CD4-positive, alpha-beta T cell treated with Interleukin-6 for 4 hours (primary cell): ENCODE measurements at regions not wholly inside any gene's neighbourhood (a gene's known extent, or its start where the extent isn't known, plus 50 kb on each side); places are given as distances from the start of the nearest gene placed in this dataset.
"Not testable (repeated sequence)": the region's sequence is repeated elsewhere in the genome, so short reads cannot be mapped to it uniquely, and the experiment has no call there.

Source experiments
- DNase-seq: peaks from one replicate; pipeline ENCODE4 v3.0.0-alpha.2; 2020; ENCODE audit warnings: mixed read lengths

DNA sequence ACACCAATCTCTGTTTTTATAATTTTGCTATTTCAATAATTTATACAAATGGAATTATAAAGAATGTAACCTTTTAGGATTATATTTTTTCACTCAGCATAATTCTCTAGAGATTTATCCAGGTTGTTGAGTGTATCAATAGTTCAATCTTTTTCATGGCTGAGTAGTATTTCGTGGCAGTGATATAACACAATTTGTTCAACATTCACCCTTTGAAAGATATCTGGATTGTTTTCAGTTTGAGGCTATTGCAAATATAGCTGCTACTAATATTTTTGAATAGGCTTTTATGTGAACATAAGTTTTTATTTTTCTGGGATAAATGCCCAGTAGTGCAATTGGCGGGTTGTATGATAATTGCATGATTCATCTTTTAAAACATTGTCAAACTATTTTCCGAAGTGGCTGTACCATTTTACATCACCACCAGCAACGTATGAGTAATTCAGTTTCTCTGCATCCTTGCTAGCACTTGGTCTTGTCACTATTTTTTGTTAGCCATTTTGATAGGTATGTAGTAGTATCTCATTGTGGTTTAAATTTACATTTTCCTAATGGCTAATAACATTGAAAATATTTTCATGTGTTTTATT is 55.6 kb upstream of the ABCD3 start:
- no peak for DNase-seq

DNA sequence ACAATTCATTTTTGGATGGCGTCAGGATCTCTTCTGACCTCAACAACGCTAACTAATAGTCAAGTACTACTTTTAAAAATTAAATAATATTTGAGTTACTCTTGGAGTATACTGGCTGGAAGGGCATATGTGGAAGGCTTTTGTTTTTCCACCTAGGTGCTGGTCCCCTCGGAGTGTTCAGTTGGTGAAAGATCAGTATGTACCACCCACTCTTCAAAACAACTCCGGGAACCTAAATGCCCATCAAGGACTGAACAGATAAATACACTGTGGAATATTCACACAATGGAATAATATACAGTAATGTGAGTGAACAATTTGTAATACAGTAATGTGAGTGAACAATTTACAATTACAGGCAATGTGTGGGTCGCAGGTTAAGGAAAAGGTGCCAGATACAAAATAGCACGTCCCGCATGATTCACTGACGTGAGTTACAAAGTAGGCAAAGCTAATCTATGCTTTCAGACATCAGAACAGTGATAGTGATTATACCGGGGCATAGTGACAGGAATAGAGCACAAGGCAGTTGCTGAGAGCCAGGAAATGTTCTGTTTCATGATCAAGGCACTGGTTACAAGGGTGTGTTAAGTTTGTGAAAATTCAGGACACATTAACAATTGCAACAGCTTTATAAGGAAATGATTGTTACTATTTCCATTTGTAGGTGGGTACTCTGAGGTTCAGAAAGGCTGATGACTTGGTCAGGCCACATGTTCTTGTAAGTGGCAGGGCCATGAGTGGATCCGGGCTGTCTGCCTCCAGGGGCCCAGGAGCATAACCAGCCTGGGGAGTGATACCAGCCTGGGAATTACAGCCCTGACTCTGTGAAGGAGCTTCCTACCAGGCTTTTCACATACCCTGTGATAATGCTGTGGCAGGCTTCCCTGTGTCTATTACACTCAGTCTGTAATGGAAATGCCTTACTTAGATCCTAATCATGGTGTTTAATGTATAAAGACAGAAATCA is 59.3 kb upstream of the ABCD3 start:
- DNase-seq: no peak

GRCh38 chr1:94357661-94358060 is 60.5 kb upstream of the ABCD3 start:
- DNase-seq: no peak

- no peak for DNase-seq
These were observed 62.7 kb upstream of the ABCD3 start for GRCh38 chr1:94355485-94355980.

DNA sequence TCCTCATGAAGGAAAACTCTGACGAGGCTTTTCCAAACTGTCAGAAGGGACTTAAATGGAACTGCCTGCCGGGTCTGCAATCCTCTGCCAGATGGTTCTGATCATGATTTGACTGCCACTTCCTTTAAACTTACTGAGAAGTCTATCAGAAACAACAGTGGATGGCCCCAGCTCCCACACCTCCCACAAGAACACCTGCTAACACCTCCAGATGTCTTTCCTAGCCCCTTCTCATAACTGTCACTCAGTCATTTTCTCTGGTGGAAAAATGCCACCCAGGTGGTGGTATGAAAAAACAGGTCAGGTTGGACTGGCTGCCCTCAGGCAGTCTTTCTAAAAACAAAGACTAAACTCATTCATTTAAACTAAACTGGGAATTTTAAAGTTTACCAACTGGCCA is 66.7 kb upstream of the ABCD3 start:
- DNase-seq: no peak

GRCh38 chr1:94350350-94350924 is 67.8 kb upstream of the ABCD3 start:
- DNase-seq: no peak

DNA sequence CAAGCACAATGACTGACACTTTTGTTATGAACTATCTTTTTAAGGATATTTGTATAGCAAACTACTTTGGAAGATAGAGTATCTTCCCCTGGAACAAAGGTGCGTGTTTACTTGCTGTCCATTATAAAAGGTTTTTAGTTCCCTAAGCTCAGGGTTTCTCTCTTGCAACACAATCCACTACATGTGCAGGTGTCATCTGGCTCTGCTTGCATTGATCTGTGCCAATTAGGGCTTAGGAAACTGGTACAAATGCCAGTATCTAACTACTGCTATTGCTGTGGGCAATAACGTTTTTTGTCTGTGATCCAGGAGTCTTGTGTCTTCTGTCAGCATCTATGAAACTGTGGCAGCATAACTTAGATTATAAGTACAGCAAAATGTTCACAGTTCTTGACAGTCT is 68.3 kb upstream of the ABCD3 start:
- no peak for DNase-seq

GRCh38 chr1:94348386-94348785 is 69.8 kb upstream of the ABCD3 start:
- not testable (repeated sequence) for DNase-seq

GRCh38 chr1:94345148-94345721 is 73.0 kb upstream of the ABCD3 start:
- no peak for DNase-seq

DNA sequence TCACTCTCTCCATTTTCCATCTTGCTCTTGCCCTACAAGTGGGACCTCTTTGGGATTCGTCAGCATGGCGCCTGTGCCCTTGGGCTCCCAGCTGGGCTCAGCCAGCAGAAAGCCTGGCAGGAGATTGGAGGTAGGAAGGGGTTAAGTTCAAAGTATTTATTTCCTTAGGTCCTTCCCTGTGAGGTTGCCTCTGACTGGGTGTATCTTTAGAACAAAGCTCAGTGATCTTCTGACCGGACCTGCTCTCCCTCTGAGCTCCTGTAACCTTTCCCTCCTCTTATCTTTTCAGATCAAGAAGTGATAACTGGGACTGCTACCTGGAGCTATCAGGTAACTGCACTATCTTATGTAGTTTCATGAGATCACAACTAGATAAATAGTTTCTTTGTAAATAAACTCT is 75.8 kb upstream of the ABCD3 start:
- DNase-seq: no peak

DNA sequence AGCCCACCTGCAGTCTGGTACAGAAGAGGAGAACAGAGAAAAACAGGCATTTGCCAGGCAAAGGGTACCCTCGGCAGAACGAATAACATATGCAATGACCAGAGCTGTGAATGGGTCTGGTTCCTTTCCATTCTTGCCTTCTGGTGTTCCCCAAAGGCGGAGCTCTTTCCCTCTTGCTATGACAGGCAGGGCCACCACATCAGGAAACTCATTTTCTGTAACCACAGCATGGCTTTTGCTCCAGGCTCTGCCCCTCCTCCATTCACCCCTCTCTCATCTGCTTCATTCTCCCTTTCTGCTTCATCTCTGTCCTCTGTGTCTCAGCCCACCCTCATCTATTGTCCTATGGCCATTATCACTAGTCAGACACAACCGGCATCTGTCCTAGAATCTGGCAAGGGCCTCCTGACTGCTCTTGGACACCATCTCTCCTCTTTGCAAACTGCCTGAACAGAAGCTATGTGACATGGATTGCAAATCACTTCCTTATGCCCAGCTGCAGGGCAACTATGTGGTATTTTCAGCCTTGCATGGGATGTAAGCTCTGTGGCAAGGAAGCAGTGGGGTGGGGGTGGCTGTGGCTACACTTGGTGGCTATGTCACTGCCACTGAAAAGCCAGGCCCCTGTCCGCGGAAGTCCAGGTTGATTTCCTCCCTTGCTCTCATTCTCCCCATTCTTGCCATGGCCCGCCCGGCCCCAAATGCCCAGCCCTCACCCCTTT is 78.8 kb upstream of the ABCD3 start:
- DNase-seq: no peak

GRCh38 chr1:94336991-94337390 is 81.2 kb upstream of the ABCD3 start:
- DNase-seq: no peak

GRCh38 chr1:94335950-94336349 is 82.2 kb upstream of the ABCD3 start:
- DNase-seq: peak; percentile 7

DNA sequence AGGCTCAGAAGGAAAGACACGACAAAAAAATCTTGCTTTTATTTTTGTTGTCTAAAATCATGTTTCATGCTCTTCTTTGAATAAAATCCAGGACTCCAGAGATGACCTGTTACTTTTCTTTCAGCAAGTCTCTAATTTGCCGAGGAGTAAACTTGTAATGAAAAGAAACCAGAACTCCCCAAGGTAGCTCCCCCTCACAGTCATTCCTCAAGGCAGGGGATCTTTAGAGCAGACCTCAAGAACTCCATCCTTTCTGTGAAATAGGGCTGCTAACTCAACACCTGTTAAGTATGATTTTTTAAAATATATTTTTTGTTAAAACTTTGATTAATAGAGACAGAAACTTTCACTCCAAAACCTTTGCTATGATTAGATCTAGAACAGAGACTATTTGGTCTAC is 82.7 kb upstream of the ABCD3 start:
- no peak for DNase-seq

GRCh38 chr1:94334764-94335163 is 83.4 kb upstream of the ABCD3 start:
- no peak for DNase-seq

- DNase-seq: no peak
These were observed 85.2 kb upstream of the ABCD3 start for GRCh38 chr1:94332952-94333351.

DNA sequence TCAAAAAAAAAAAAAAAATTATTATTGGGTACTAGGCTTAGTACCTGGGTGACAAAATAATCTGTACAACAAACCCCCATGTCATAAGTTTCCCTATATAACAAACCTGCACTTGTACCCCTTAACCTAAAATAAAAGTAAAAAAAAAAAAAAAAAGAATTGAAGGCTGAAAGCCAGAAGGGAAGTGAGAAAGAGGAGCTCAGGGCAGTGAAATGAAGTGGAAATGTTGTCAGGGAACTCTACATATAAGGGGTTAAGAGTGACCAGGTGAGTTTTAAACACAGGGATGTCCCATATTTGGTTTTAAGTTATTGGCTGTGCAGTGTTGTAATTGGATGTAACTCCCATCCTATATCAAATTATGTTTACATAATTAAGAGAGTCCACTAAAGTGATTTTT is 85.7 kb upstream of the ABCD3 start:
- no peak for DNase-seq

DNA sequence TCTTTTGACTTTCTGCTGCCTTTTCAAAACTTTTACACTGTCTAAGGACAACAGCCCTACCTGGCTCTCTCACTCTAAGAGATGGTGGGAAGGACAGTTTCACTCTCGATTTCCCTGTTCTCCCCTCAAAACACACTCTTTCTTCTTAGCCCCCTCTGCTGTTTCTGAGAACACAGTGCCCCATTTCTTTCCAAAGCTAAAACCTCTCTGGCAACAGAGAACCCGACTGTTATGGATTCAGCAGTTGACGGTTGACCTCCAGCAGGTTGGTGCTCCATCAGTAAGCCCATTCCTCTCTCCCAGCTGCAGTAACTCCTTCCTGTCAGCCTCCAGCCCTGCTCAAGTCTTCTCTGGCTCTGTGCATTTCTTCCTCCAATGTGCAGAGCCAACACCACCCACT is 88.2 kb upstream of the ABCD3 start:
- DNase-seq: no peak

- DNase-seq: no peak
These were observed 88.9 kb upstream of the ABCD3 start for GRCh38 chr1:94329276-94329675.

DNA sequence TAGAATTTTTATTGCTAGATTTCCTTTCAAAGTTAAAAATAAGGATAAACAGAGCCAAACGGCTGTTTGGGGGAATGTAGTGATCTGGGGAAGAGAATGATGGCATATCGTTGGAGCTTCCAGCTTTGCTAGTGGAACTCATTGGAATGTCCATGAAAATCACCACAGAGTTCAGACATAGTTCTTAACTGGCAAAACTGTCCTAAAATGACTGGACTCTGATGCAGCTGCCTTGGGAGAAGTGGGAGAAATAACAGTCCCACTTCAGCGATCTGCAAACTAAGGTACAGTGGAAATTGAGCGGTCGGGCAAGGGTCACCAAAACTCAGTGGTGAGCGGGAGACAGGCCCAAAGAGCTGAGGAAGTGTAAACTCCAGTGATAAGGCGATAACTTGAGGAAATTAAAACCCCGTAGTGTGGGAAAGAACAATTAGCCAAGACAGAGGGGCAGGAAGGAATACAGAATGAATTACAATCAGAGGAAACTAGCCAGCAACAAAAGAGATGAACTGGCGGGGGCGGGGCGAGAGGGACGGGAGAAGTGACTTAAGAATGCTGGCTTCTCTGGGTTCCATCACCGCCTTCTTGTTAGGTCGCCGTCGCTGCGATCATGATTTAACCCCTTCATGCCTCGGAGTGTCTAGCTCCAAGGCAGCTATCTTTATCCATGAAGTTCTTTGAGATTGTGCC is 89.8 kb upstream of the ARHGAP29 start:
- no peak for DNase-seq

GRCh38 chr1:94326329-94326728 is 88.9 kb upstream of the ARHGAP29 start:
- DNase-seq: no peak
